SK-N-DZ (cell line): ENCODE measurements at regions not wholly inside any gene's neighbourhood (a gene's known extent, or its start where the extent isn't known, plus 50 kb on each side); places are given as distances from the start of the nearest gene placed in this dataset.
"Not testable (repeated sequence)": the region's sequence is repeated elsewhere in the genome, so short reads cannot be mapped to it uniquely, and the experiment has no call there.

ENCODE experiments used
- DNase-seq: peaks from one replicate; pipeline ENCODE4 v3.0.0-alpha.2; 2015; ENCODE audit warnings: low spot score

DNA sequence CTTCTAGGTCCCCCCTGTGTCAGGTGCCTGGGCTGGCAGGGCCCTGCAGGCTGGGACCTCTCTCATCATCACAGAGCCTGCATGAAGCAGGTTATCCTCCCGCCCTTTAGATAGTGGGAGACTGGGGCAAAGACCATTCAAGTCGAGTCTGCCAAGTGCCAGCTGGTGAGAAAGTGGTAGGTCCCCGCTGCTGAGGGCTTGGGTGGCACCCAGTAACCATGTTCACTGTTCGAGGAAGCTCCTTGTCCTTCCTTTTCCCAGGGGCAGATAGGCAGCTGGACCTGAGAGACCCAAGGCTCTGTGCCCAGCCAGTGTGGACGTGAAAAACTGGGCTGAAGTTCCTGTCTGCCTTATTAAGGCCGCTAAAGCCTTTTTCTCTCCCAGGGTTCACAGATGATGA is 1319.8 kb downstream of the TBC1D22A start:
- no peak for DNase-seq

DNA sequence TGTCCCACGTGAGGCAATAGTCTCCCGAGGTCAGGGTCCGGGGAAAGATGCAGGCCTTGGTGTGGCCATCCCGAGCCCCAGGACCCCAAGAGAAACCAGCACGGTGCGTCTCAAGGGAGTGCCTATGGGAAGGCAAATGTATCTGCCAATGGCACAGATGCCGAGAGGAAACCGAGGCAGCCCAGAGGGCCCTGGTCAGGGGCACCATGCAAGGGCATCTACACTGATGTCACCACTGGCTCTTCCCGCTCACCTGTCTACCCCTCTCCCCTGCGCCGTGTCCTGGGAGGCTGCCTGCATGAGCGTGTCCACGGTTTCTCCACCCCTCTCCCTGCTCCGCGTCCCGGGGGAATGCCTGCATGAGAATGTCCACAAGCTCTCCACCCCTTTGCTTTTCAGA is 1318.8 kb downstream of the TBC1D22A start:
- DNase-seq, result no peak

DNA sequence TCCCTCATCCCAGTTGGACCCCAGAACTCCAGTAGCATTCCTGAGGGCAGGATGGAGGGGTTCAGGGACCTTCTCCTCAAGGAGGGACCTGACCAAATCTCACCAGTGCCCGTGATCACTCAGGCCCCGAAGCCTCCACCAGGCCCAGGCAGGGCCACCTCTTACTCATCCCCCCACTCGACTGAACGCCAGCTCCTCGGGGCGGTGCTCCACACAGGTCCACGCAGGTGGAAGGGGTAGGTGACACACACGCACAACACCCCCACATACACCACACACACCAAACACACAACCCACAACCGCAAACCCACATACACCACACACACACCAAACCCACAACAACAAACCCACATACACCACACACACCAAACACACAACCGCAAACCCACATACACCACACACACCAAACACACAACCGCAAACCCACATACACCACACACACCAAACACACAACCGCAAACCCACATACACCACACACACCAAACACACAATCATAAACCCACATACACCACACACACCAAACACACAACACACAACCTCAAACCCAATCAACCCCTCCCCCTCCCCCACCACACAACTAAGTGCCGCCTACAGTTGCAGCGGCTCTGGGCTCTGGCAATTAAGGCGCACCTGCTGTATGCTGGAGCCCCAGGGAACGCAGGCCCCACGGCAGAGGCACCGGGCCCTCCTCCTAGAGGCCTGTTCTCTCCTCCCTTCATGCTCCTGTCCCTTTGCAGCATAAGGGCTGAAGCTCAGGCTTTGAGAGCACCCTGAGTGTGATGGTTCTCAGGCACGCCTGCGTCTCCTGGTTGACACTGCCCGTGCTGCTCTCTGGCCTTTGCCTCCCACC is 1318.1 kb downstream of the TBC1D22A start:
- no peak for DNase-seq

DNA sequence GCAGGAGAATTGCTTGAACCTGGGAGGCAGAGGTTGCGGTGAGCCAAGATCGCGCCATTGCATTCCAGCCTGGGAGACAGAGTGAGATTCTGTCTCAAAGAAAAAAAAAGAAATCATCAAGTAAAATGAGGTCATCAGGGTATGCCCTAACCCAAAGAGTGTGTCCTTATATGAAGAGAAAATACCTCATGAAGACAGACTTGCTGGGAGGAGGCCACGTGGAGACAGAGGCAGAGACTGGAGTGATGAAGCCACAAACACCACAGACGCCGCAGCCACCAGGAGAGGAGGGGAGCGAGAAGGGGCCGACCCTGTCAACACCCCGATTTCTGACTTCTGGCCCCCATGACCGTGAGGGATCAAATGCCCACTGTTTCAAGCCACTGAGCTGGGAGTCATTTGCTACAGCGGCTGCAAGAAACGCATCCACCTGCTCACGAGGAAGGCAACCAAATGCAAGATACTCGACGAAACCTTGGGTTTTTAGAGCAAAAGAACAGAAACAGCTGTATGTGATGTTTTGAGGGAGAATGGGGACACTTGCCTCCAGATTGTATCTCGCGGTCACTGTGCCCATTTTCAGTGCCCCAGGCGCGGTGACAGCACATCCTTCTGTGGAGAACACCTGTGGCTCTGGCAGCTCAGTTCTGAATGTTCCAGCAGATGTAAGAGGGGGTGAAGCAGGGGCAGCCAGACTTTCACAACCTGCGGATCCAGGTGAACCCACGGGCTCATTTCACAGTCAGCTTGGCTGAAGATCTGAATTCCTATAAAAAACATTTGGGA is 1317.2 kb downstream of the TBC1D22A start:
- no peak for DNase-seq

DNA sequence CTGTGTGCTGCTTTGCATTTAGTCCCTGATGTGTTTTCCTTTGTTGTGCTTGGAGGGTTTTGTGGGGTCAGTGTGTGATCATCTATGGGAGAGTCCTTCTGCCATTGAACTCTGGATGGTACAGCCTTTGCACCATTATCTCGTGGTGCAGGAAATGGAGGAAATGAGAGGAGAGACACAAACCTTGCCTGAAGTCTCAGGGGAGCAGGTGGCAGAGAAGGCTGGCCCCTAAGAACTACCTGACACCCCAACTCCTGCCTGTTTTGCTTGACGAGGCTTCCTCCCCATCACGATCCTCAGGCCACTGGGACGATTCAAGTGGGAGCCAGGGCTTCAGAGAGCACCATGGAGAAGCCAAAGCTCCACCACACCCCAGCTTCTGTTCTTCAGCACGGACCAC is 1316.4 kb downstream of the TBC1D22A start:
- no peak for DNase-seq

DNA sequence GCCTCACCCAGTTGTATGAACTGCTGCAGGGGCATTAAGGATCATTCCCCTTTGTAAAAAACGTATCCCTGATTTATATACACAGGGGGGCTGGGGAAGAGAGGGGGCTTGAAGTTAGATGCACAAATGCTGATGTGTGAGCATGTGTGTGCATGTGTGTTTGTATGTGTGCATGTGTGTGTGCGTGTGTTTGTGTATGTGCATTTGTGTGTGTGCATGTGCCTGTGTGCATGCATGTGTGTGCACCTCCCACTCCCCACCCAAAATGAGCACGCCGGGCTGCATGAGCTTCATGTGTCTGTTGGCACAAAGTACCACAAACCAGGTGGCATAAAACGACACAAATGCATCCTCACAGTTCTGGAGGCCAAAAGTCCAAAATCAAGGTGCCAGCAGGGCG is 1315.2 kb downstream of the TBC1D22A start:
- DNase-seq, result no peak

DNA sequence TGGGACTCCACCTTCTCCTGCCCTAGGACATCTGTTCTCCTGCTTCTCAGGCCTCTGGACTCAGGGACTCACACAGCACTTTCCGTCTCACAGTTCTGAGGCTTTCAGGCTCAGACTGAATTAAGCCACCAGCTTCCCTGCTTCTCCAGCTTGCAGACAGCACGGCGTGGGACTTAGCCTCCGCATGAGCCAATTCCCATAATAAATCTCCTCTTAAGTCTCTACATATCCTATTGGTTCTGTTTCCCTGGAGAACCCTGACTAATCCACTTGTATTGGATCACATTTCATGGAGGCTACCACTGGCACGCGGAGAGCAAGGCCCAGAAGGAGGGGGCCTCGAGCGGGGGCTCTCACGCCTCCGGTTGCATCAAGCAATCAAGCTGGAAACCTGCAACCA is 1313.6 kb downstream of the TBC1D22A start:
- no peak for DNase-seq

DNA sequence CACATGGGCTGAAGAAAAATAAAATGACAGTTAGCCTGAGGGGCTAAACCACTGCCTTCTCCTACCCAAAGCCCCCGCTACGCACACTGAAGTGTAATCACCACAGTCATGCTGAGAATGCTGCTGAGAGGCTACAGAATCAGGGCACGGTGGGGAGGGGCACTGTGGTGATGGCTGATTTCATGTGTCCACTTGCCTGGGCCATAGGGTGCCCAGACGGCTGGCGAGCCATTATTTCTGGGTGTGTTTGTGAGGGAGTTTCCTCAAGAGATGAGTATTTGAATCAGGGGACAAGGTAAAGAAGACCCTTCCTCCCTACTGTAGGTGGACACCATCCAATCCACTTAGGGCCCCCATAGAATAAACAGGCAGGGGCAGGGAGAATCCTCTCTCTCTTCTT is 1313.2 kb downstream of the TBC1D22A start:
- no peak for DNase-seq

DNA sequence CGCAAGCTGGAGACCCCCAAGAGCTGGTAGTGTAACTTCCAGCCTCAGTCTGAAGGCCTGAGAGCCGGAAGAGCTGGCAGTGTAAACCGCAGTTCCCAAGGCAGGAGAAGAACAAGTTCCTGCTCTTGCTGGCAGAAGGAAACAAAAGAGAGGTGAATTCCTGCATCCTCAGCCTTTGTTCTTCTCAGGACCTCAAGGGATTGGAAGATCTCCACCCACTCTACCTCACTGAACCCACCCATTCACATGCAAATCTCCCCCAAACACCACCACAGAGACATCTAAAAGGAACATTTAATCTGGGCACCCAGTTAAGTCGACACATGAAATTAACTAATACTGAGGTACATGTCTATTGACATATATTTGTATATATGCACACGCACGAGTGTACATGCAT is 1310.3 kb downstream of the TBC1D22A start:
- DNase-seq, result no peak

DNA sequence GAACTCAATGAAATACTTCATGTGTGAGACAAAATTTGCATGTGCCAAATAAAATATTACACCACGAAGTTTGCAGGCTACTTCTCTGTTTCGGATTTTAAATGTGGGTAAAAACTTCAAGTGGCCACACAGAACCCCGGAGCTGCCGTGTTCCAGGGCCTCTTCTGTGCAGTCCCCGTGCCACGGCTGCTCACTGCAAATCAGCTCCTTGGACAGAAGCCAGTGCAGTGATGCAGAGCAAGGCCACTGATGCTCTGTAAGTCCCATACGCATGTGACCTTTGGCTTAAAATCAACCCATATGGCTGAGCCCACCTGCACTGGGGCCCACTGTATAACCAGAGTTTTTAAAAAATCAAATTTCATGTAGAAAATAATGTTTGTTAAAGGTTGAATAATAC is 1309.4 kb downstream of the TBC1D22A start:
- DNase-seq, result no peak

DNA sequence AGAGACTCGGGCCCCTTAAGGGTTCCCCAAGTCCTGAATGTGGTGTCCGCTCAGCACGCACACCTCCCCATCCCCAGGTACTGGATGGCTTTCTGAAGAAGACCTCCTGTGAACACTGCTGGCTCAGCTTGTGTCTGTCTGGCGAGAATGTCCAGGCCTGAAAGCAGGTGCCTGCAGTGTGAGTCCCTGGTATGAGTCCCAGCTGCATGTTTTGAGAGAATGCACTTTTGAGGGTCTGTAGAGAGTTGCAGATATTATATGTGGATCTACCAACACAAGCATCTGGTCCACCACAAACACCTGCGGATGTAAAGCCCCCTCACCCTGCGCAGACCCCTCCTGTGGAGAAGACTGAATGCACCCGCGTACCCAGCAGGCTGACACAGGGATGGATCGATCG is 1308.9 kb downstream of the TBC1D22A start:
- no peak for DNase-seq

DNA sequence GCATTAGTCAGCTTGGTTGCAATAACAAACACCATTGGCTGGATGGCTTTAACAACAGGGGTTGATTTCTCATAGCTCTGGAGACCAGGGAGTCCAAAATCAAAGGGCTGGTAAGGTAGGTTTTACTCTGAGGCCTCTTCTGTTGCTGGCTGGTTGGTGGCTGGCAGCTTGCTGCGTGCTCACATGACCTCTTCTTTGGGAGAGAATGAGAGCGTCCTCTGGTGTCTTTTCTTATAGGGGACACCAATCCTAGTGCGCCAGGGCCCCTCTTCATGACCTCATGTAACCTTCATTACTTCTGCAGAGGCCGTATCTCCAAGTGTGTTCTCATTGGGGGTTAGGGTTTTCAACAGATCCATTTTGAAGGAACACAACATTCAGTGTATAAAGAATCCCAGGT is 1308.3 kb downstream of the TBC1D22A start:
- DNase-seq, result no peak

DNA sequence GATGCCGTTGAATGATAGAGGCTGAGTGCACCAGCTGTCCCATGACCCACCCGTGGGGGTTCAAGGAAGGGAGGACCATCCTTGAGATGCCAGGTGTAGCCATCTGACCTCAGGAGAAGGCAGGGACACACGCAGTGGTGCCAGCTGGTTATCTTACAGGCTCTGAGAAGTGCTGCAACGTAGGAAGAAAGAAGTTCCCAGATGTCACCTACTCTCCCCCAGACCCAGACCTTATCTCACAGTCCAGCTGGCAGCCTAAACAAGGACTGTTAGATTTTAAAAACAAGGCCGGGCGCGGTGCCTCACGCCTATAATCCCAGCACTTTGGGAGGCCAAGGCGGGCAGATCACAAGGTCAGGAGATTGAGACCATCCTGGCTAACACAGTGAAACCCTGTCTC is 1307.6 kb downstream of the TBC1D22A start:
- DNase-seq, result no peak

DNA sequence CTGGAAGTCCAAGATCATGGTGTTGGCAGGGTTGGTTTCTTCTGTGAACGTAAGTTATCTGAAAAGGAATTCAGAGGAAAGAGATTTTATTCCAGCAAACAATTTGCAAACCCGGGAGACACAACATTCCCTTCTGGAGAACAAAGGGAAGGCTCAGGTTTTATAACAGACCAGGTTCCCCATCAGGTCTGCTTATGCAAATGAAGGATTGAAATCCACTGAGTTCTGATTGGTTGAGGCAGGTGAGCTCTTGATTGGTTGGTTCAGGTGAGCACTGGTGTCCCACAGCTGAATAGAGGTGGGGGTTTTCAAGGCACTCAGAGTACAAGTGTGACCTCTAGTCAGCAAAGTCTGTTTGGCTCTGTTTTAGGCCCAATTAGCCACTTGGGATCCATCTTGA is 1306.8 kb downstream of the TBC1D22A start:
- DNase-seq, result no peak

DNA sequence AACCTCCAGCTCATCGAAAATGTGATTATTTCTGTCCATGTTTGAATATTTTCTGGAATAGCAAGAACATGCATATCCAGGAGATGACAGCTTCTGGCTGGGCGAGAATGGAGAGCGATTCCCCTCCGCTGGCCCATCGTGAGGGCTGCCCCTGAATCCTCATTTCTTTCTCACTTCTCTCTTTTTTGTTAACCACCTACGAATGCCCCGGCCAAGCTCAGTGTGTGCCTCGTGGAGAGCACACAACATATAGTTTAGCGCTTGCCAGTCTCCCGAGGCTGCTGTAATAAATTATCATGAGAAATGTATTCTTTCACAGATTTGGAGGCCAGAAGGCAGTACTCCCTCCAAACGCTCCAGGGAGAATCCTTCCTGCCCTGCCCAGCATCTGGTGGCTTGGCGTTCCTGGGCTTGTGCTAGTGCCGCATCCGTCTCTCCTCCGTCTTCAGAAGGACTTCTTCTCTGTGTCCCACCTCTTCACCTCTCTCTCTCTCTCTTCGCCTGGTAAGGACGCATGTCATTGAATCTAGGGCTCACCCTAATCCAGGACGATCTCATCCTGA is 1306.0 kb downstream of the TBC1D22A start:
- no peak for DNase-seq

DNA sequence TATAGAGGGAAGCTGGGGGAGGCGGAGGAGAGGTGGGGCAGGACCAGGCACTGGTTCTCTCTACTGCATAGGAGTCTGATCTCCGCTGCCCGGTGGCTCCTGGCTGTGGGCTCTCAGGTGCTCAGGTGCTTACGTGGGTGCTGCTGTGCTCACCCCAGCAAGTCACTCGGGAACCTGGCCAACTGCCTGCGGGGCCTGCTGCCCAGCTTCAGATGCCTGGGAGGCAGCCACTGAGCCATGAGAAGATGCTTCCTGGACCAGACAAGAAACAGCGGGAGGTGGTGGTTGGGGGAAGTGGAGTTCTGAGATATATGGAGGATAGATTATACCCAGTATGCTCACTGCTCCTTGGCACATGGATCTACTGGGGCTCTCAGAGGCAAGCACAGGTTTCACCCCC is 1303.4 kb downstream of the TBC1D22A start:
- no peak for DNase-seq

DNA sequence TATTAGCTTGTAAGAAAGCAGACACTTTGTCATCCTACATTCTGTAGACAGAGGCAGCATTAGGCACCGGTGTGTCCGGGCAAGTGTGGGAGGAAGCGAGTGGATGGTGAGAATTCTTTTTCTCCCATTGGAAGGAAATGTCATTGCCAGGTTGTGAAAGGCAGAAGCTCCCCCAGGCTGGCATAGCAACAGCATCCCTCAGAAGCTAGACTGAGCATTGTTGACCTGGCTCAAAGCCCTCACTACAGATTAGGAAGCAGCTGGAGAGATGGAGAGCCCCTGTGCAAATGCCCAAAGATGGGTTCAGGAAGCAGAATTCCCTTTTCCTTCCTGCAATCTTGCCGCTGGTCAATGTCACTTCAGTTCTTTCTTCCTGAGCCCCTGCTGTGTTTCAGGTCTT is 1299.3 kb downstream of the TBC1D22A start:
- DNase-seq, result no peak

DNA sequence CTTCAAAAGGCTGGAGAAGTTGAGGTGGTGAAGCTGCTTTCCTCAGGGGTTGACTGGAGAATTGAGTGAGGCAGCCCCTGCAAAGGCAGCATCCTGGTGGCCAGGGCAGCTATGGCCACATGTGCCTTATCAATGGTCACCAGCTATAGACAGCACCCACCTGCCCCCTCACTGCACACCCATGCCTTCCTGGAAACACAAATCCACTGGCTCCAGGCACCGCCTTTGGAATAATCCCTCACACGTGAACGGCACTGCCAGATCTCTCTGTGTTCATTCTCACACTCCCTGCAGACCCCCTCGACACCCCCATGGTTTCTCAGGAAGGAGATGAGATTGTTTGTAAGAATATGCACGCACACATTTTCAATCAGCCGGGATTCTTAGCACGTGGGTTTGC is 1297.8 kb downstream of the TBC1D22A start:
- DNase-seq, result no peak

DNA sequence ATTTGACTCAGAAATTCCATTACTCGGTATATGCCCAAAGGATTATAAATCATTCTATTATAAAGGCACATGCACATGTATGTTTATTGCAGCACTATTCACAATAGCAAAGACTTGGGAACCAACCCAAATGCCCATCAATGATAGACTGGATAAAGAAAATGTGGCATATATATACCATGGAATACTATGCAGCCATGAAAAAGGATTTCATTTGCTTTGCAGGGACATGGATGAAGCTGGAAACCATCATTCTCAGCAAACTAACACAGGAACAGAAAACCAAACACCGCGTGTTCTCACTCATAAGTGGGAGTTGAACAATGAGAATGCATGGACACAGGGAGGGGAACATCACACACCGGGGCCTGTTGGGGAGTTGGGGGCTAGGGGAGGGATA is 1297.1 kb downstream of the TBC1D22A start:
- not testable (repeated sequence) for DNase-seq

DNA sequence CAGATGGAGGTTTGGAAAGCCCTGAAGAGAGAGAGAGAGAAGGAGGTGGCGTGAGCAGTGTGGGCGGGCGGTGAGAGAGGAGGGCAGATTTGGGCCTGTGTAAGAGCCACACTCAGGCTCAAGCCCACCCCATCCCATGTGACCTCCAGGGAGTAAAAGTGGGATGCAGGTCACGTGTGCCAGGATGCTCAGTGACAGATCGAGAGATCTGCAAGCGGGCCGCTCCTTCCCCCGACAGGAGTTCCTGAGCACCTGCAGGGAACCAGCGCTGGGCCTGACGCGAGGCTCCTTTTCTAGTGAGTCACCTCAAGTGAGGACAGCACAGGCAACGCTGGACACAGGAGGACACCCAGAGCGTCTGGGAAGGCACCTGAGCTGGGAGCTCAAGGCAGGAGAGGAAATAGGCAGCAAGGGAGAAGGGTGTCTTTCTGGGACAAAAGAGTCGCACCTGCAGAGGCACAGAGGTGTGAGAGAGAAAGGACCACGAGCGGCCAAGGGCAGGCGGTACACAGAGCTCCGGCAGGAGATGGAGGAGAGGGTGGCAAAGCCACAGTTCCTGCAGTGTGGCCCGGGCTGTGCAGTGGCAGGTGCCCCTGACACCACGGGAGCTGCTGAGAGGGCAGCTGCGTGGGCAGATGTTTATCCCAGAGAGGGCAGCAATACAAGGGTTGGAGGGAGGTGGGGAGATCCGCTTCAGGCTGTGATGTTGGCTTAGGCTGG is 1294.8 kb downstream of the TBC1D22A start:
- DNase-seq, result no peak

DNA sequence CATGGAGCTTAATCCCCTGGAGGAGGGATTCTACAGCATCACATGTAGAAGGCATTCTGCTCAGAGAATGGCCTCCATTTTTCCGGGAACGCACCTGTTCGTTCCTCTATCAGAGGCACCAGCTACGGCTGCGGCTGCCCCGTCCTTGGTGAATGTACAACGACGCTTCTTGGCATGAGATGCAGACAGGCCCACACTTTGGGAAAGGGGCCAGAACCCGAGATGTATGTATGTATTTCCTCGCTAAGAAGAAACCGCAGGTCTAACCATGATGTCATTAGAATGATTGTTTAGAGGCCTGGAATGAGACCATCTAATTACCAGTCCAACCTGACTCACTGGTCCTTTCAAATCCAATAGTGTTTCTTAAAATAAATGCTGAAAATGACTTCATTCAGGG is 1293.4 kb downstream of the TBC1D22A start:
- no peak for DNase-seq

DNA sequence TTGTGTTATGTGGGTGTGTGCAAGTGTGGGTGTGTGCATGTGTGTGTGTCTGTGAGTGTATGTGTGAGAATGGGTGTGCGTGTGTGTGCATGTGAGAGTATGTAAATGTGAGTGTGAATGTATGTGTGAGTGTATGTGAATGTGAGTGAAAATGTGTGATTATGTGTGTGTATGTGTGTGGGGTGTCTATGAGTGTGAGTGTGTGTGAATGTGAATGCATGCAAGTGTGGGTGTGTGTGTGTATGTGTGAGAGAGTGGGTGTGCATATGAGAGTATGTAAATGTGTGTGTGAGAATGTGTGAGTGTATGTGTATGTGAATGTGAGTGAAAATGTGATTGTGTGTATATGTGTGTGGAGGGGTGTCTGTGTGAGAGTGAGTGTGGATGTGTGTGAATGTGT is 1292.7 kb downstream of the TBC1D22A start:
- DNase-seq, result no peak
